Stimulated activated CD4-positive, alpha-beta T cell treated with anti-CD3 and anti-CD28 coated beads, TNF-alpha, amount 100 ng/mL, for 24 hours (primary cell): ENCODE measurements at regions not wholly inside any gene's neighbourhood (a gene's known extent, or its start where the extent isn't known, plus 50 kb on each side); places are given as distances from the start of the nearest gene placed in this dataset.
"Not testable (repeated sequence)": the region's sequence is repeated elsewhere in the genome, so short reads cannot be mapped to it uniquely, and the experiment has no call there.

ENCODE experiments used
- DNase-seq, 3 experiments: peaks; one replicate each; pipeline ENCODE4 v3.0.0-alpha.2; 2020; ENCODE audit warnings: low read depth in 3 of 3

DNA sequence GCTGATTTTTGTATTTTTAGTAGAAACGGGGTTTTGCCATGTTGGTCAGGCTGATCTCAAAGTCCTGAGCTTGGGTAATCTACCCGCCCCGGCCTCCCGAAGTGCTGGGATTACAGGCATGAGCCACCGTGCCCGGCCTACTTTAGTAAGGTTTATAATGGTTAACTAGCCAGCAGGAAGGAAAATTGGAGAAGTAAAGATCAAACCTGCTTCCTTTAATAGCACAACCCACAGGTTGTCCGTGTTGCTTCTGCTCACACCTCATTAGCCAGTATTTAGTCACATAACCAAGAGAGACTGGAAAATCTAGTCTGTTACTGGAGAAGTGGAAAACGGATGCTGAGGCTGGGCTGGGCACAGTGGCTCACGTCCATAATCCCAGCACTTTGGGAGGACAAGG, 51.9 kb upstream of the TBL1XR1 start:
- no peak for DNase-seq

DNA sequence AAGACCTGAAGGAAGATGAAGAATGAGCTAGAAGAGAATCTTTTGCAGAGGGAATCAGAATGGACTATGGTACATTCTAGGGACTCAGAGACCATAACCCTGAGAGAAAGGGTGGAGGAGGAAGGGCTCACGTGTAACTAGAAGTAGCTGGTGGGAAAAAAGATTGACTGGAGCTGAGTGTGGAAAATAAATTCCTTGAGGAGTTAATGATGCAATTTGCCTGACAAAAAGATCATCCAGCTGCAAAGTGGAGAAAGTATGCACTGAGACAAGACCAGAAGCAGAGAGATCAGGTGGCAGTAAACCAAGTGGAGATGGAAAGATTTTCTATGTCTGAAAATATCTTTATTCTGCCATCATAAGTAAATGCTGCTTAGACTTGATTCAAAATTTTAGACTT, 52.9 kb upstream of the TBL1XR1 start:
- DNase-seq = no peak

DNA sequence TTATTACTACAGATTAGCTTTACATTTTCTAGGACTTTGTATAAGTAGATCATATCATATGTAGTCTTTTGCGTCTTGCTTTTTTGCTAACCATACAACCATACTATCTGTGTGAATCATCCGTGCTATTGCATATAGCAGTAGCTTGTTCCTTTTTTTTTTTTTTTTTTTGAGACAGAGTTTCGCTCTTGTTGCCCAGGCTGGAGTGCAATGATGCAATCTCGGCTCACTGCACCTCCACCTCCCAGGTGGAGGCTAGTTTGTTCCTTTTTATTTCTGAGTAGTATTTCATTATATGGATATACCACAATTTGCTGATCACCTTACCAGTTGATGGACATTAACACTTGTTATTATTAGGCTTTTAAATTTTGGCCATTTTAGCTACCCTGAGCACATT, 54.5 kb upstream of the TBL1XR1 start:
- DNase-seq = no peak

DNA sequence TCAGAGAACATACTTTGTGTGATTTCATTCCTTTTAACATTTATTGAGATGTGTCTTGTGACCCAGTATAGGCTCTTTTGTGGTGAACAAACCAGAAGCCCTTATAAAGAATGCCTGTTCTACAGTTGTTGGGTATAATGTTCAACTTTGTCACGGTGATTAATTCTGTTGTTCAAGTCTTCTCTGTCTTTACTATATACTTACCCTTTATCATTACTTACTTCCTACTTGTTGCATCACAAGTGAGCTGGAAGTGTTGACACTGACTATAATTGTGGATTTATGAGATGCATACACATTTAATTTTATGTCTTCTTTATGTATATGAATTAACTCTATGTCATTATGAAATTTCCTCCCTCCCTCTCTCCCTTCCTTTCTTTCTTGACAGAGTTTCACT, 59.7 kb upstream of the TBL1XR1 start:
- DNase-seq = no peak

DNA sequence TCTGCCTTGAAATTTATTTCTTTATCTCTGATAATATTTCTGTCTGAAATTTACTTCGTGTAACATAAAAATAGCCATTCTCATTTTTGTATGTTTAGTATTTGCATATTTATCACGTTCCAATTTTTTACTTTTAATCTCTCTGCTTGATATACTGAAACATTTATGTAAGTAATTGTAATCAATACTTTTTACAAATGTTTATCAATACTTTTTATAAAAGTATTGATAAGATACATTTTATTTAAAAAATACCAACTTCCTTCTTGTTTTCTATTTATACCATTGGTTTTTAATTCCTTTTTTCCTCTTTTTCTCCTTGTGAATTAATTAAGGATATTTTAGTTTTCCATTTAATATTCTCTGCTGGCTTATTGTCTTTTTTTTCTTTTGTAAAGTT, 60.3 kb upstream of the TBL1XR1 start:
- DNase-seq = no peak

DNA sequence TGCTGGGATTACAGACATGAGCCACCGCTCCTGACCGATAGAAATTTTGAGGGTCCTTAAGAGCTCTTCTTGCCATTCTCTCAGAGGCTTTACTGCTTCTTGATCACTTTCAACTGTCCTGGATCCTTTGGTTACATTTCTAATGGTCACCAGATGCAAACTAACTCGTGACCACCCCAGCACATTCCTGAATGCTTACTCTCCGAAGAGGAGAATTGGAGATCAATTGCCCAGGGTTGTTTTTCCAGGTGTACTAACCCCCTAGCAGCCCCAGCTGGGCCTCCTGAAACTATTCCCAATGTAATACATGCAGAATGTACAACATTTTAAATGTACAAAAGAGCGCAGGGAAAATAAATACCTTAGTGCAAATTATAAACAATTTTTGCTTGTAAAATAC, 65.1 kb upstream of the TBL1XR1 start:
- no peak for DNase-seq

DNA sequence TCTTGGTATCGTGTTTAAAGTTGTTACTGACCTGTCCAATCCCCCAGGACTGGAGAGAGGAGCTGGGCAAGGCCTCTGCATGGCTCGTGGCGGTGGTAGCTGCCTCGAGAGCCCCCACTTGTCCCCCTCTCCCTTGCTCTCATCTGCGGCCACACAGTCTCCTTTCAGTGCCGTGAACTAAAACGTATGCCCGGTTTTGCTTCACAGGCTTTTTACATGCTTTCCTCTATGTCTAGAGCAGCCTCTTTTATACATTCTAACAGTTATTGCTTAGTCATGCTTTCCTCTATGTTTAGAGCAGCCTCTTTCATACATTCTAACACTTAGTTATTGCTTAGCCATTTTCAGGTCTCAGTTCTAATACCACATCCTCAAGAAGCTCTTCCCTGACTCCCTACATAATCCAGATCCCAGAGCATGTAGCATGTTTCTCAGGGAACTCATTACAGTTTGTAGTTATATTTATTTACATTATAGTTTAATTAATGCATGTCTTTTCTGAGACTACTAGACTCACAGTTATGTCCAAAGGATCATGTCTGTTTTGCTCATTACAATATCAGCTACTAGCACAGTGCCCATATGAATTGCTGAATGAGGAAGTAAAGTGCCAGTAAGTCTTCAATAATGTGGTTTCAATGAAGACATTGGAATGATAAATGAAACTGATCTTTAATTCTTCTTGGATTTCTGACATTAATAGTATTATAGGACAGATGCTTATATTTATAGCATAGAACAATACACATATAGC, 66.5 kb upstream of the TBL1XR1 start:
- no peak for DNase-seq

DNA sequence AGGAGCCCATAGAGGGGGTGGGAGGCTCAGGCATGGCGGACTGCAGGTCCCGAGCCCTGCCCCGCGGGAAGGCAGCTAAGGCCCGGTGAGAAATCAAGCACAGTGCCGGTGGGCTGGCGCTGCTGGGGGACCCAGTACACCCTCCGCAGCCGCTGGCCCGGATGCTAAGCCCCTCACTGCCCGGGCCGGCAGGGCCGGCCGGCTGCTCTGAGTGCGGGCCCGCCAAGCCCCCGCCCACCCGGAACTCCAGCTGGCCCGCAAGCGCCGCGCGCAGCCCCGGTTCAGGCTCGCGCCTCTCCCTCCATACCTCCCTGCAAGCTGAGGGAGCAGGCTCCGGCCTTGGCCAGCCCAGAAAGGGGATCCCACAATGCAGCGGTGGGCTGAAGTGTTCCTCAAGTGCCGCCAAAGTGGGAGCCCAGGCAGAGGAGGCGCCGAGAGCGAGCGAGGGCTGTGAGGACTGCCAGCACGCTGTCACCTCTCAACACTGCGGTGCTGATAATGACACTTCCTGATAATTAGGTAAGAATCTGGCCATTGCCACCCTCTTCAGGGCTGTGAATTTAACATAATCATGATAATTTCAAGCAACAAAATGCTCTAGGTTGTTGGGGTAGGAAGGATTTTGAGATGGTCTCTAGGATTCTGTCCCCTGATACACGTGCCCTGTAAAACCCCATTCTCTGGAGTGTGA, 74.7 kb upstream of the TBL1XR1 start:
- DNase-seq = not testable (repeated sequence)

DNA sequence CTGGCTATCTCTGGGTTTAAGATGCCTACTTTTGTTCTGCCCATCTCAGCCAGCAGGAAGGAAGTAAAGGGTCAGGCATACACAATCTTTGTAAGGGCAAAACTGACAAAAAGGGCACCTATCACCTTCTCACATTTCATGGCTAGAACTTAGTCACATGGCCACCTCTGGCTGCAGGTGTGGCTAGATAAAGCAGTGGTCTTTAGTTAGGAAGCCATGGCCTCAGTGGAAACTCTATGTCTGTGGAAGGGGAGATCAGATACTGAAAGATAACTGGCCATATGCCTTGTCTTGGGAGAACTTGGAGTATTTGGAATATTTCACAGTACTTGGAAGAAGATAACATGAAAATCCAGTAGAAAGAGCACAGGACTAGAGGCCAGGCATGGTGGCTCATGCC, 80.7 kb upstream of the TBL1XR1 start:
- DNase-seq = no peak

DNA sequence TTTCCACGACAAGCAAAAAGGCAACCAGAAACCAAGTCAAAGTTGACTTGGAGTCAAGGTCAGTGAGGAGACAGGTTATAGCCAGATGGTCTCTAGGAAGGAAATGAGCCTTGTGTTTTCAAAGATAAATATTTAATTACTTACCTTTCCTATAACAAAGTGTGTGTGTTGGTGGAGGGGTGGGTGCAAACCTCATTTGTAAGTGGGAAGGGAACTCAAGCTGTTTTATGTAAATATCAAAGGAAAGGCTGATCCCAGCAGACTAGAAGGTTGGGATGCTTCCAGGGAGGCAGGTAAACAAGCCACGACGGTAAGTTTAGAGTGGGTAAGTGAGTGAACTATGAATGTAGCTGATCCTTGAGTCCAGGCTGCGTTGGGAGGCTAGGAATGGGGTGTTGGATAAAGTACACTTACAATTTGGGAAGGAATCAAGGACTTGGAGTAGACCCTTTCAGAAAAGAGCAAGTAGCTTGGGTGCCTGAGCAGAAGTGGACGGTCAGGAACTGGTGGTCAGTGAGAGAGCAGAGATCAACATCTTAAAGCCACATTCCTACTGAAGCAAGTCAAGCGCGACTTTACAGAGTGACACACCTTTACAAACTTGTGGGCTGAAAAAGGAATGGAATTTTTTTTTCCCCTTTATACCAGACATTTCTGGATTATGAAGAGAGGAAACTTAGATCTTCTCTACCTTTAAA, 82.0 kb upstream of the TBL1XR1 start:
- DNase-seq = no peak

DNA sequence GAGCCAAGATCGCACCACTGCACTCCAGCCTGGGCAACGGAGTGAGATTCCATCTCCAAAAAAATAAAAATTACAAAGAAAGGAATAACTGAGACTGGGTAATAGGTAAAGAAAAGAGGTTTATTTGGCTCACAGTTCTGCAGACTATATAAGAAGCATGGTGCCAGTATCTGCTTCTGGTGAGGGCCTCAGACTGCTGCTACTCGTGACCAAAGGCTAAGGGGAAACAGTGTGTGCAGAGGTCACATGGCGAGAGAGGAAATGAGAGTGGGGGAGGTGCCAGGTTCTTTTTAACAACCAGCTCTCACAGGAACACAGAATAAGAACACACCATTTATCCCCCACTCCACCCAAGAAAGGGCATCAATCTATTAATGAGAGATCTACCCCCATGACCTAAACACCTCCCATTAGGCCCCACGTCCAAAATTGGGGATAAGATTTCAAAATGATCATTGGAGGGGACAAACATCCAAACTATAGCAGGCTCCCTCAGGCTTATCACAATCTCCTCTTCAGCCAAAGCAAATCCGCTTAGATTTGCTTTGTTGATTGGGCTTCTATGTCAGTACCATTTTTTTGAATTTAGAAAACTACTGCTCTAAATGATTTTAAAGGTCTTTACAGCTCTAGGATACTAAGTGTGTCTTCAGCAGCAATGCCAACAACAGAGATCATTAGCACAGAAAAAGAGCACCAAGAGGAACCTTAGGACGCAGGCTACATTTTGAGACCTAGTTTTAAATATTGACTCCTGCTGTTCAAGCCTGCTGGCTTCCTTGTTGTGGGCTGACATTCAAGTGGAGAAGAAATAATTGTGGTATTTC, 84.2 kb upstream of the TBL1XR1 start:
- DNase-seq = no peak

DNA sequence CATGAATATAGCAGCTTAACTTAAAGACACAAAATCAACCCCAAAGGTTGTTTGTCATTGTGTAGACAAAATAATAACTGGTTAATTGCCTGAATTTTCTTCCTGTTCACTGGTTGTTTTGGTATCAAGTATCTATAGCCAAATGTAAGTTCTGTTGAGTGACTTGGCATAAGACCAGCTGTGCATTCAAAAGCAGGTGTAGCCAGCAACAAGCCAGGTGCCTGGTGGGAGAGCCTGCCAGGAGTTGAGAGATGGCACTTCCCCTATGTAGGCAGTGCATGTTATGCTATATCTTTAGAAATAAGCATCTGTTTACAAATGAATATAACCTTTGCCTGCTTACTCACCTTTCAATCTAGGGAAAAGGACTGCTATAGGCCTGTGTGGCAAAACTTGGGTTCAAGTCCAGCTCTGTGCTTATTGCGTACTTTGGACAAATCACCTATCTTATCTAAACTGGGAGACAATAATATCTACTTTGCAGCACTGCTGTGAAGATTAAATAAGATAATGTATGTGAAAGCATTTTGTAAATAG, 84.9 kb upstream of the TBL1XR1 start:
- no peak for DNase-seq

DNA sequence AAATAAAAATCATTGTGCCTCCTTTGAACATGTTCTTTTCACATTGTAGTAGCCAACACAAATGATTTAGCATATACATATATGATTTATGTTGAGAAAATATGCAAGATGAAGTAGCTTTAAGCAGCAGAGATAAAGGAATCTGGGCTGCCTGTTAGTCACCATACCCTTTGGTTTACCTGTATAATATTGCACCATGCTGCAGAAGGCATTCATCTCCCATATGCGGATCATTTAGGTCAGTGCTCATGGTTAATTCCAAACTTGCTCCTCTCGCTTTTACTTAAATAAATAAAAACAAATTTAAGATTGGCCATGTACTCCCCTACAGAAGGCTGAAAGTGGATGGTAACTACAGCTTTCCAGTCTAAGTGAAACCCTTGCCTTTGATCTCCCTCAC, 86.7 kb upstream of the TBL1XR1 start:
- no peak for DNase-seq

DNA sequence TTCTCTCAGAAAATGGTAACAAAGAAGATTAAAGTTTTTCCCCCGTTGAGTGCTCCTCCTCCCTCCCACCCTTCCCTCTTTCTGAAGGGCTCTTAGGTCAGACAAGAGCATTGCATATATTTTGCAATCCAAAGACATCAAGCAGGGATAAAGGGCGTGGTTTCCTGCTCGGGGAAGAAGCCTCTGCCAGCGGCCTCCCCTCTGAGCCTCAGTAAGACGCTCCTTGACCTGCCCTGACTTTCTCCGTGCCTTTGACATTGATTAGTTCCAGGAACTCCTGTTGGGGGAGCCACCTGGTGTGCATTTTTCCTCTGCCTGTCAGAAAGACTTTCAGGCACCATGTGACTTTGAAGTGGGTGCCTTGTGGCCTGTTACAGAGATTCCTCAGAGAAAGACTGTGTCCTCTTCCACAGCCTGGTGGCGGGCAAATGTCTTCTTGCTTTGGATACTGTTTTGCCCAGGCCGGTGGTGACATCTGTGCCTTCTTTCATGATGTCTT, 87.2 kb upstream of the TBL1XR1 start:
- peak in 1 of 3 experiments; percentile 11 for DNase-seq

DNA sequence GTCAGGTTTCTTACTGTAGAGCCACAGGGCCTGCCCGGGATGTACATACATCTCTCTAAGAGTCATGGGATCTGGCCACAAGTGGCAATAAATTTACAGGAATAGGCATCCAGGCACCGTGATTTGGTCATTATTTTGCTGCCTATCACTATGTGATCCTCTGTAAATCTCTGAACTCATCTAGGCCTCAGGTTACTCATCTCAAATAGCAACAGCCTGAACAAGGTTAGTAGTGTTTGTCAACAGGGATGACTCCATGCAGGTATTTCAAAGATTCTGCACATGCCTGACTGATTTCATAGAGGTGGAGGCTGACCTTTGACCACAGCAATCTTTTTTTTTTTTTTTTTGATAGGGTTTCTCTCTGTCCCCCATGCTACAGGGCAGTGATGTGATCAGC, 88.8 kb upstream of the TBL1XR1 start:
- DNase-seq = no peak

DNA sequence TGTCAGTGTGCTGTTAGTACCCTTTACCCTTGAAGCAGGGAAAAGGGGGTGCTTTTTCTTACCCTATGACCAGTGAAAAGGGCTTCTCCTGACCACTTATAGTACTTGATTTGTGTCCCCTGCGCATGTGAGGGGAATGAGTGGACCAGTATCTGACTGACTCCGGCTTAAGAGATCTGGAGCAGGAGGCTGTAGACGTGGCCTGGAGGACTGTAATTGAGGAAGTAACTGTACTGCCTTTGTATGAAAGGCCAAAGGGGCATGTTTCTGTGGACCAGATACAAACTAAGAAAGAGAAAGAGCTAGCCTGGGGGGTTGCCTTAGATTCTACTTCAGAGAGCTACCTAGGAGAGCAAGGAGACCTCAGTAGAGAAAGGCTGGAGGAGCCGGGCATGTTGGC, 89.9 kb upstream of the TBL1XR1 start:
- DNase-seq = no peak

DNA sequence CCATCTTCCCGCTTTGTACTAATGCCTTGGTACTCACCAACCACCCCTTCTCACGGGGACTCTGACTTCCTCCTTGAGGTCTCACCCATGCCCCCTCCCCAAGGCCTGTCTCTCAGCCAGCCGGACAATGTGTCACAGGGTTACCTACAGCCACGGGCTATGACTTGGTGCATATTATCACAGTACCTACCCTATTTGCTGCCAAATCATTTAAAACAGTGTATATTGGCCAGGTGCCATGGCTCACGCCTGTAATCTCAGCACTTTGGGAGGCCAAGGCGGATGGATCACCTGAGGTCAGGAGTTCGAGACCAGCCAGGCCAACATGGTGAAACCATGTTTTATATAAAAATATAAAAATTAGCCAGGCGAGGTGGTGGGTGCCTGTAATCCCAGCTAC, 93.4 kb upstream of the TBL1XR1 start:
- no peak for DNase-seq

DNA sequence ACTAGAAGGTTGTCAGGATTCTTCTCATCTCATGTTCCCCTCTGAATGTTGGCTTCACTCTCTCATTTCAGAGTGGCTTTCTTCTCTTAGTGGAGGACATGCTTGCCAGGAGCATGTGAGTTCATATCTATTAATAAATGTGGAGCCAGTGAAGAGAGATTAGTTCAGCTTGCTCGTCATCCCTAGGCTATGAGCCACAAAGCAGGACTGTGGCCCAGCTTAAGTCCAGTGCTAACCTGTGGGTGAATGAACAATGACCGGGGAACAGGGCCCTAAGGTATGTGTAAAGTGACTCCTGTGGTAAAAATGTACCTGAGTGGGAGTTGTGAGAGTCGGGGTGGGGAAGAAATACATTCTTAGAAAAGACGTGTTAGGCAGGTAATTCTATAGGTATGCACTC, 96.9 kb upstream of the TBL1XR1 start:
- no peak for DNase-seq

DNA sequence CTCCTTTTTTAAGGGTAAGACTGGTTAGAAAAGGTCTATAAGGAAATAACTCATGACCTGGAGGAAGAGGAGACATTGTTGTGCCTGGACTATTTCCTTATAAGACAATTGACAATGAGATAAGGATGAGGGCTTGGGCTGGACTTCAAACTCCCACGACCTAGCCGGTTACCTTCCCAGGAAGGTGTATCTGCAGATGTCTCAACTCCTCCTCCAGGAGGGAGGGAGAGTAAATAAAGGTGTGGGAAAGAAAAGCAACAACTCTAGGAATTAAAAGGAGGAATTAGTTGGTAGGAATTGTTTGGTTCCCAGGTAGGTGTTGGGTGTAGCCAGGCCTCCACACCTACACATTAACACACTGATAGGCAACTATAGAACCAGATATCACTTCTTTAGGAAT, 97.8 kb upstream of the TBL1XR1 start:
- DNase-seq = no peak

DNA sequence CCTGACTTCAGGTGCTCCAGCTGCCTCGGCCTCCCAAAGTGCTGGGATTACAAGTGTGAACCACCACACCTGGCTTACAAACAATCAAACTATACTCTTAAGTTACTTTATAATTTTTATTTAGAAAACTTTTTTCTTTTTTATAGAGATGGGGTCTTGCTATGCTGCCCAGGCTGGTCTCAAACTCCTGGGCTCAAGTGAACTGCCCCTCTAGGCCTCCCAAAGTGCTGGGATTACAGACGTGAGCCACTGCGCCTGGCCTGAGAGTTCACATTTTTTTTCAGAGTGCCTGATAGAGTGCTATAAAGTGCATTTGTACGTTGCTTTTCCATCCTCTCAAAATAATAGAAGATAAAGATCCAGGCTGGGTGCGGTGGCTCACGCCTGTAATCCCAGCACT, 102.0 kb upstream of the TBL1XR1 start:
- no peak for DNase-seq

DNA sequence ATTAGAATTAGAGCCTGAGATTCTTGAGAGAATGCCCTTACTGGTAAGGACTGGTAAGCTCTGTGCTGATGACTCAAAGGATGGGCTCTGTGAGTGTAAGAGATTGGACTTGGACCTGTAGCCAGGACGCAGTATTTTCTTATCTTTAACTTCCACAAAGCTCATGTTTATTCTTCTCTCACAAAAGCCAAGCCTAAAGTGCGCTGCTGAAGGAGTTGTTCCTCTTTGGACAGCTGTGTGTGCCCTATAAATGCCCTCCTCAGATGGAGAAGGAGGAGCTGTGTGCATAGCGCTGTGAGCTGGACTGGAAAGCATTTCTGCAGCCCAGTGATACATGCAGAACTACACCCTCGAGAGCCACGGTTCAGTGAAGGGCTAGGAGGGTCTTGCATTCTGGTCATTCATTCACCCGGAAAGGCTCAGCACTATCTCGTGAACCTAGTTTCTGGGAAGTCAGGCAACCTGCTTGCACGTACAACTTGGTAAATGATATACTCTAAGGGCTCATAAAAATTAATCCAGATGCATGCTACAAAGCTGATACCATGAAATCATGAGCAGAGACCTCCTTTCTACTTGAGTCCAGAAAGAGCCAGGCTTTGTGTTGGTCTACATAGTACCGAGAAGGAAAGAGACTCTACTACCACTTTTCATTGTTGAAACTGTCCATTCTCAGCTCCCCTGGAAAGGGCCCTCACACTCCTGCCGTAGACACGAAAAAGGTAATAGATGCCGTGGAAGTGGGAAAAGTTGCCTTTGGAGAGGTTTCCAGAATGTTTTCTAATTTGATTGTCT, 103.0 kb upstream of the TBL1XR1 start:
- no peak for DNase-seq
